GM06990 (cell line): ENCODE measurements at regions not wholly inside any gene's neighbourhood (a gene's known extent, or its start where the extent isn't known, plus 50 kb on each side); places are given as distances from the start of the nearest gene placed in this dataset.
"Not testable (repeated sequence)": the region's sequence is repeated elsewhere in the genome, so short reads cannot be mapped to it uniquely, and the experiment has no call there.

Source experiments
- DNase-seq: peaks from one replicate; pipeline ENCODE4 v3.0.0-alpha.2; 2011; ENCODE audit not compliant: insufficient read length; ENCODE audit errors: extremely low read depth
- H3K27me3 ChIP-seq: replicated peaks from 2 replicates; pipeline ENCODE4 v1.6.0; 2011; ENCODE audit warnings: low read length; ENCODE audit not compliant: control insufficient read depth, insufficient read depth
- H3K36me3 ChIP-seq: 2 replicates; pipeline ENCODE4 v1.5.1; 2011; ENCODE audit warnings: low read length; ENCODE audit not compliant: control insufficient read depth, insufficient read depth
- H3K4me3 ChIP-seq: replicated peaks from 2 replicates; pipeline ENCODE4 v1.5.1; 2011; ENCODE audit warnings: low read depth, mild to moderate bottlenecking, control low read depth, low read length
- TF ChIP-seq, protein P1 (sequence below): IDR thresholded peaks from 2 replicates; pipeline ENCODE4 v1.5.1; 2011; ENCODE audit warnings: low read length, control low read depth, mild to moderate bottlenecking, inconsistent platforms; ENCODE audit not compliant: insufficient read depth, poor library complexity, severe bottlenecking

DNA sequence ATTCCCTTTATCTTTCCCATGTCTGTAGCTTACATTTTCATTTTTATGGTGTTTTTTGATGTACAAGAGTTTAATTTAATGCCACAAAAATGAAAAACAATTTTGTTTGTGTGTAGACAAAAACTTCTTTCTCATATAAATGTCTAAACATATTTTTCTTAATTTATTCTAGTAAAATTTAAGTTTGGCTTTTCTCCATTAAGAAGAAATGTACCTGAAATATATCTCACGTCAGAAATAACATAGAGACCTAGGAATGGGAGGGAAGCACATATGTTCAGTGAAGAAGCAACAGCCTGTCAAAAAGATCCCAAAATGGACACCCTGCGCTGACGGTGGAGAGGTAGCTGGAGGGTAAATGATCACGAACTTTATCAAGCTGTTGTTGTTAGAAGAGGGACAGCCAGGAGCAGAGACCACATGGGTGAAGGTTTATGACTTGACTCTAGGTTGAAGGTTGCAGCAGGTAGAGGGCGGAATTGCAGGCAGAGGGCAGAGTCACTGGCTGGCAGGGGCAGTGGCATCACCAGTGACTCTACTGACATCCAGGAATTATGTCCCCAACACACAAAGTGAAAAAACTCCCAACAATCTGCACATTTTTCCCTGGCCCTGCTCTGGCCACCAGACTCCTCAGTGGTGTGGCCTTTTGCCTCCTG lies 225.9 kb upstream of the PRSS58 start:
- Histone ChIP-seq H3K4me3 (no peak overlapping the region), H3K27me3 (no peaks in the 10 kb centered on the region), H3K36me3 (no peaks in the 10 kb centered on the region)
- TF ChIP-seq, protein P1, sequence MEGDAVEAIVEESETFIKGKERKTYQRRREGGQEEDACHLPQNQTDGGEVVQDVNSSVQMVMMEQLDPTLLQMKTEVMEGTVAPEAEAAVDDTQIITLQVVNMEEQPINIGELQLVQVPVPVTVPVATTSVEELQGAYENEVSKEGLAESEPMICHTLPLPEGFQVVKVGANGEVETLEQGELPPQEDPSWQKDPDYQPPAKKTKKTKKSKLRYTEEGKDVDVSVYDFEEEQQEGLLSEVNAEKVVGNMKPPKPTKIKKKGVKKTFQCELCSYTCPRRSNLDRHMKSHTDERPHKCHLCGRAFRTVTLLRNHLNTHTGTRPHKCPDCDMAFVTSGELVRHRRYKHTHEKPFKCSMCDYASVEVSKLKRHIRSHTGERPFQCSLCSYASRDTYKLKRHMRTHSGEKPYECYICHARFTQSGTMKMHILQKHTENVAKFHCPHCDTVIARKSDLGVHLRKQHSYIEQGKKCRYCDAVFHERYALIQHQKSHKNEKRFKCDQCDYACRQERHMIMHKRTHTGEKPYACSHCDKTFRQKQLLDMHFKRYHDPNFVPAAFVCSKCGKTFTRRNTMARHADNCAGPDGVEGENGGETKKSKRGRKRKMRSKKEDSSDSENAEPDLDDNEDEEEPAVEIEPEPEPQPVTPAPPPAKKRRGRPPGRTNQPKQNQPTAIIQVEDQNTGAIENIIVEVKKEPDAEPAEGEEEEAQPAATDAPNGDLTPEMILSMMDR, result no peak
- no peak for DNase-seq

- no peak for DNase-seq
- H3K27me3 ChIP-seq, result no peaks in the 10 kb centered on the region
- no peak overlapping the region for H3K4me3 ChIP-seq
- H3K36me3 ChIP-seq, result no peaks in the 10 kb centered on the region
- TF ChIP-seq, protein P1, result peak; percentile 96
Observed at GRCh38 chr7:142482891-142483658, 225.2 kb upstream of the PRSS58 start.

GRCh38 chr7:142481548-142481947 lies 223.7 kb upstream of the PRSS58 start:
- H3K27me3 ChIP-seq, result no peaks in the 10 kb centered on the region
- no peak overlapping the region for H3K4me3 ChIP-seq
- DNase-seq, result no peak
- no peaks in the 10 kb centered on the region for H3K36me3 ChIP-seq
- TF ChIP-seq, protein P1, result peak; percentile 7

GRCh38 chr7:142478479-142479220 lies 220.8 kb upstream of the PRSS58 start:
- TF ChIP-seq, protein P1, result peak; percentile 78
- no peak overlapping the region for H3K4me3 ChIP-seq
- H3K36me3 ChIP-seq, result no peaks in the 10 kb centered on the region
- H3K27me3 ChIP-seq, result no peaks in the 10 kb centered on the region; the same call in 1 of the 2 replicates
- no peak for DNase-seq

- H3K27me3 ChIP-seq, DNase-seq, H3K36me3 ChIP-seq, H3K4me3 ChIP-seq: not testable (repeated sequence)
Observed at GRCh38 chr7:142477801-142478200, 219.9 kb upstream of the PRSS58 start.

GRCh38 chr7:142477079-142477651 lies 219.3 kb upstream of the PRSS58 start:
- TF ChIP-seq, protein P1, result no peak

More at GRCh38 chr7:142477079-142477651, 219.3 kb upstream of the PRSS58 start:
- no peak for DNase-seq
- no peaks in the 10 kb centered on the region for H3K36me3 ChIP-seq
- H3K27me3 ChIP-seq, result no peaks in the 10 kb centered on the region; the same call in 1 of the 2 replicates
- no peak overlapping the region for H3K4me3 ChIP-seq
